Tibial nerve (tissue), 4 donors: ENCODE measurements at regions not wholly inside any gene's neighbourhood (a gene's known extent, or its start where the extent isn't known, plus 50 kb on each side); places are given as distances from the start of the nearest gene placed in this dataset.

Source experiments
- DNase-seq, 2 donors: peaks; one replicate each; pipeline ENCODE4 v3.0.0-alpha.2; 2019; ENCODE audit warnings: low spot score in 2 of 2
- H3K27ac ChIP-seq, 4 donors: fragments of 200-600 bp; sonication (generic) in 3 of 4; one replicate each; pipeline ENCODE4 v1.5.1; 2017 to 2019; ENCODE audit warnings: mild to moderate bottlenecking in 1 of 4
- H3K27me3 ChIP-seq, 2 donors: fragments of 200-600 bp; sonication (generic) in 1 of 2; one replicate each; pipeline versions ENCODE4 v1.5.1 to v1.6.0; 2017 to 2019
- H3K36me3 ChIP-seq, 3 donors: fragments of 200-600 bp; sonication (generic); one replicate each; pipeline ENCODE4 v1.5.1; 2018 to 2019
- H3K4me1 ChIP-seq, 4 donors: fragments of 200-600 bp; sonication (generic) in 3 of 4; one replicate each; pipeline ENCODE4 v1.5.1; 2017 to 2019
- H3K4me3 ChIP-seq, 4 donors: fragments of 200-600 bp; sonication (generic) in 3 of 4; one replicate each; pipeline ENCODE4 v1.5.1; 2017 to 2019; ENCODE audit warnings: mild to moderate bottlenecking in 1 of 4, moderate library complexity in 1 of 4
- H3K9me3 ChIP-seq, 4 donors: fragments of 200-600 bp; sonication (generic) in 3 of 4; one replicate each; pipeline ENCODE4 v1.5.1; 2017 to 2019
- EP300 ChIP-seq, 2 donors: sonication (generic); formaldehyde crosslinking; IDR thresholded peaks; one replicate each; pipeline ENCODE4 v1.6.1; 2017; ENCODE audit warnings: antibody characterized with exemption in 2 of 2, mild to moderate bottlenecking in 1 of 2
- POLR2A ChIP-seq, 2 donors: fragments of 450-650 bp; IDR thresholded peaks; one replicate each; pipeline ENCODE4 v1.6.1; 2017; ENCODE audit warnings: antibody characterized with exemption in 2 of 2, mild to moderate bottlenecking in 2 of 2, moderate library complexity in 2 of 2
- WGBS, 2 donors: methylation state at CpG; one replicate each; pipeline ENCODE4 v1.1.5; 2018; 5-methylcytosine and 5-hydroxymethylcytosine counted together
- TF ChIP-seq, protein P1 (sequence below), 5 experiments: fragments of 200-600 bp in 3 of 5; fragments of 450-650 bp in 2 of 5; sonication (generic) in 3 of 5; IDR thresholded peaks; one replicate each; pipeline ENCODE4 v1.5.1; 2016 to 2019; ENCODE audit warnings: antibody characterized with exemption in 5 of 5, mild to moderate bottlenecking in 3 of 5, moderate library complexity in 2 of 5

DNA sequence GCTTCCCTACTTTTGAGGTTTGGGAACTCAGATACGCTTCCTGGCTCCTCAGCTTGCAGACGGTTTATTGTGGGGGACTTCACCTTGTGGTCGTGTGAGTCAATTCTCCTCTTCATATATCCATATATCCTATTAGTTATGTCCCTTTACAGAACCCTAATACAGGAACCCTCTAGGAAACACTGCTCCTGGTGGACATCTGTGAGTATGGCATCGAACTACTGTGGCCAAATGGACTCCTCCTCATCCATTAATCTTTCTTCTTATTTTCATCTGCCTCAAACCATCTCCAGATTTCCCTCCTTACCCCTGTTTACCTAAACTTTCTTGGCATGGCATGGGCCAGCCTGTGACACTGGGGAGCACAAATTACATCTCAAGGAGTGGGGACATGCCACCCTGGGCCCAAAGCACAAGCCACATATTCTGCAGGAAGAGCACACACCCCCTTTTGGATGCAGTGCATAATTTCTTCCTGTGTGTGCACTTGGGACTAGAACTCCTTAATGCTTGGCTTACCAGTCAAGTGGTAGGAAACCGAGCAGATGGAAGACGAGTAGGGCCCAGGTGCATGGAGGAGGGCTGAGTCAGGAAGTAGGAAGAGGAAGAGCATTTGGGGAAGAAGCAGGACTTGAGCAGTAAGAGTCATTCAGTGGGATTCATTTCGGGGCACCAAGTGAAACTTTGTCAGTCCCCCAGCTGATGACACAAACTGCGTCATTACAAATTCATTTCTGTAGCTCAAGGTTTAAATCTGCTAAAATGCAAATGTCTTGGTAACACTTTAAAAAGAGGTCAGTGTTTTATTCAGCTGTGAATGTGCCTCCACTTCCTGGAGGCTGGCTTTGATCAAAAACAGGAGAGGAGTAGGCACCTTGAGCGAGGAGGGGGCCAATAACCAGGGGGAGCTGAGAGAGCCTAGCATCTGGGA lies 80.8 kb upstream of the PLXNA4 start:
- no peak overlapping the region for H3K27ac ChIP-seq
- WGBS, 2 donors: 70 to 83% methylated on average over 9 of the region's 9 CpGs
- no peak for DNase-seq
- no peaks in the 10 kb centered on the region for H3K36me3 ChIP-seq
- peaks cover 0 to 13% (median 2%) of the 10 kb centered on the region in 4 donors for H3K4me1 ChIP-seq
- H3K27me3 ChIP-seq: no peaks in the 10 kb centered on the region
- H3K4me3 ChIP-seq: no peak overlapping the region
- peaks cover 0 to 5% (median 0%) of the 10 kb centered on the region in 4 donors for H3K9me3 ChIP-seq
- TF ChIP-seq EP300 (IDR thresholded peaks at IDR 0.05) (no peak), POLR2A (IDR thresholded peaks at IDR 0.05) (no peak)
- TF ChIP-seq, protein P1, sequence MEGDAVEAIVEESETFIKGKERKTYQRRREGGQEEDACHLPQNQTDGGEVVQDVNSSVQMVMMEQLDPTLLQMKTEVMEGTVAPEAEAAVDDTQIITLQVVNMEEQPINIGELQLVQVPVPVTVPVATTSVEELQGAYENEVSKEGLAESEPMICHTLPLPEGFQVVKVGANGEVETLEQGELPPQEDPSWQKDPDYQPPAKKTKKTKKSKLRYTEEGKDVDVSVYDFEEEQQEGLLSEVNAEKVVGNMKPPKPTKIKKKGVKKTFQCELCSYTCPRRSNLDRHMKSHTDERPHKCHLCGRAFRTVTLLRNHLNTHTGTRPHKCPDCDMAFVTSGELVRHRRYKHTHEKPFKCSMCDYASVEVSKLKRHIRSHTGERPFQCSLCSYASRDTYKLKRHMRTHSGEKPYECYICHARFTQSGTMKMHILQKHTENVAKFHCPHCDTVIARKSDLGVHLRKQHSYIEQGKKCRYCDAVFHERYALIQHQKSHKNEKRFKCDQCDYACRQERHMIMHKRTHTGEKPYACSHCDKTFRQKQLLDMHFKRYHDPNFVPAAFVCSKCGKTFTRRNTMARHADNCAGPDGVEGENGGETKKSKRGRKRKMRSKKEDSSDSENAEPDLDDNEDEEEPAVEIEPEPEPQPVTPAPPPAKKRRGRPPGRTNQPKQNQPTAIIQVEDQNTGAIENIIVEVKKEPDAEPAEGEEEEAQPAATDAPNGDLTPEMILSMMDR (IDR thresholded peaks at IDR 0.05): peak in 3 of 5 experiments; percentile 15 to 28 (median 15)

DNA sequence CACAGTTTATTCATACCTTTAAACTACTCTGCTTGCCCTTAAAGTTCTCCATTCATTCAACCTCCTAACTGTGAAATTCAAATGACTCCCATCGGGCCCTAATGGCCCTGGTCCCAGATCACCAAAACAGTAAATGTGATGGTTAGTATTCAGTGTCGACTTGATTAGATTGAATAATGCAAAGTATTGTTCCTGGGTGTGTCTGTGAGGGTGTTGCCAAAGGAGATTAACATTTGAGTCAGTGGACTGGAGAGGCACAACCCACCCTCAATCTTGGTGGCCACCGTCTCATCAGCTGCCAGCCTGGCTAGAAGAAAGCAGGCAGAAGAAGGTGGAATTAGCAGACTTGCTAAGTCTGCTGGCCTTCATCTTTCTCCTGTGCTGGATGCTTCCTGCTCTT lies 80.1 kb upstream of the PLXNA4 start:
- no peak overlapping the region for H3K27ac ChIP-seq
- H3K36me3 ChIP-seq: no peaks in the 10 kb centered on the region
- H3K4me3 ChIP-seq: no peak overlapping the region
- H3K9me3 ChIP-seq: peaks cover 0 to 5% (median 0%) of the 10 kb centered on the region in 4 donors
- TF ChIP-seq POLR2A (IDR thresholded peaks at IDR 0.05) (no peak), EP300 (IDR thresholded peaks at IDR 0.05) (no peak)
- TF ChIP-seq, protein P1 (IDR thresholded peaks at IDR 0.05): no peak
- no peak for DNase-seq
- H3K27me3 ChIP-seq: no peaks in the 10 kb centered on the region
- peaks cover 0 to 13% (median 2%) of the 10 kb centered on the region in 4 donors for H3K4me1 ChIP-seq
- WGBS, 2 donors: 62 to 66% methylated on average over 3 of the region's 3 CpGs

DNA sequence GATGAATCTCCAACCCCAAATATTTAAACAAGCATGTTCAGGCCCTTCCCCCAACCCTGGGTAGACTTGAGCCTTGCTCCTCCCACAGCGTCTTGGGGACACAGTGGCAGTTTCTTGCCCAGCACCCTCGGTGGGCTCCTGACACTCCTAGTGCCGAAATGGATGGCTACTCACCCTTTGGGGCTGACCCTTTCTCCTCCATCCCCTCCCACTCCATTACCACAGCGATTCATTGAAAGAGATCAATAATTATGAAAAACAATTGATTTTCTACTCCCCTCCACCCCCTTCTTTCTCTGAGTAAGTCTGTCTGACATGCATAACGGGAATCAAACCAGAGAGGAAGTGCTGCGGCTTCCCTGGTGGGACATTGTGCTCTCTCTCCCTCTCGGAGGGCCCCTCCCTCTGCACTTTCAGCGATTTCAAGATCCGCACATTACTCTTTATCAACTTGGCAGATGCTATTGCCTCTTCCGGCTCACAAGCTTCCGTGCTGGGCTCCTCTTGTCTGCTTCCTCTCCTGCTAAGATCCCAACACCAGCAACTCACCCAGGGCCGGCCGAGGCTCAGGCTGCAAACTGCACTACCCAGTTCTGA lies 79.0 kb upstream of the PLXNA4 start:
- H3K4me3 ChIP-seq: peak overlapping the region in 2 of 4 donors; percentile 9 to 11
- DNase-seq: peak; percentile 22 to 31
- H3K27ac ChIP-seq: peak overlapping the region in 1 of 4 donors; percentile 22
- no peaks in the 10 kb centered on the region for H3K27me3 ChIP-seq
- WGBS, 2 donors: 4 to 6% methylated on average over 13 of the region's 13 CpGs
- H3K4me1 ChIP-seq: peaks cover 0 to 13% (median 2%) of the 10 kb centered on the region in 4 donors
- no peaks in the 10 kb centered on the region for H3K36me3 ChIP-seq
- TF ChIP-seq EP300 (IDR thresholded peaks at IDR 0.05) (peak in 1 of 2 donors; percentile 49), POLR2A (IDR thresholded peaks at IDR 0.05) (no peak)
- TF ChIP-seq, protein P1 (IDR thresholded peaks at IDR 0.05): no peak
- peaks cover 0 to 5% (median 0%) of the 10 kb centered on the region in 4 donors for H3K9me3 ChIP-seq

DNA sequence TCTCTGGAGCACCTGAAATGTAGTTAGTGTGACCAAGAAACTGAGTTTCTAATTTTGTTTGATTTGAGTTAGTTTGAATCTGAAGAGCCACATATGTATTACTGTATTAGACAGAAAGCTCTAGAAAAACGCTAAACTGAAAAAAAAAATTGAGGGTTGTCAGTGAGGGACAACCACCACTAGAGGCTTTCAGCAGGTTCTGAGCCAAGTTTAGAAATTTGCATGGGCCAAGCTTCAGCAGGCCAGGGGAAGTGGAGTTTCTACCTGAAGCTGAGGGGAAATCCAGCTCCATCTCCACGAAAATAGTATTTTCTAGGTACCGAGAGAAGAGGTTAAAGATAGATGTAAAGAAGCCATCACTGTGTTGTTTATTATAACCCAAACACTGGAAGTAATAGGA lies 77.9 kb upstream of the PLXNA4 start:
- Histone ChIP-seq H3K9me3 (peaks cover 0 to 5% (median 0%) of the 10 kb centered on the region in 4 donors), H3K4me3 (no peak overlapping the region), H3K4me1 (peaks cover 0 to 13% (median 2%) of the 10 kb centered on the region in 4 donors), H3K27ac (no peak overlapping the region), H3K36me3 (no peaks in the 10 kb centered on the region), H3K27me3 (no peaks in the 10 kb centered on the region)
- TF ChIP-seq, protein P1 (IDR thresholded peaks at IDR 0.05): peak in 2 of 5 experiments; percentile 9 to 13
- TF ChIP-seq EP300 (IDR thresholded peaks at IDR 0.05): no peak
- WGBS, 2 donors: 65 to 66% methylated on average over 3 of the region's 3 CpGs
- DNase-seq: no peak
